ENCODE measurements at regions not wholly inside any gene's neighbourhood (a gene's known extent, or its start where the extent isn't known, plus 50 kb on each side); places are given as distances from the start of the nearest gene placed in this dataset.

DNA sequence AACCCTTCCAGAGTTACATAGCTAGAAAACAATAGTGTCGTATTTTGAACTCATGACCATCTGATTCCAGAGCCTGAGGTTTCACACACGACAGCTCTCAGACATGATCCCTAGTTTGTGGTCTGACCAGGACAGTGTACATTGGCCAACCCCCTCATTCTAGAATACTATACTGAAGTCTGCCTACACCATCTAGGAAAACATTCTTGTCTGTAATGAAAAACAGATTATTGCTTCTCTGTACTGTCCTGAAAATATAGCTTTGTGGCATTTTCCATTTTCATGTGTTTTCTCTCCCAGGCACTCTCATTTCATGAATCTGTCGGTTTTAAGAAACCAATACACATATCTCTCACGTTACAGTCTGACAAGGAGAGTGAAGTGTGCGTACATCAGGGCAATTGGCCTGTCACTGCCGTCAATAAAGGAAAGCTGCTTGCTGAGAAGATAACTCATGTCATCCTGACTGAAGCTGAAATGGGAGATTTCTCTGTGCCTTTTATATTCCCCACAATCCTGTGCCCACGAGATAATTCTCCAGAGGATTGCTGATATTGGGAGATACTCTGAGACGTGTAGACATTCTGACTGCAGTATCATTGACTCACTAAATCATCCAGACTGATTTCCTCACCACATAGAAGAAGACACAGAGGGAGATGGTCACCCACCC lies 585.6 kb downstream of the PLPP3 start:
- Histone ChIP-seq H2BK5ac (ENCODE audit: low read depth, low read length, poor library complexity) (no peak overlapping the region), H4K91ac (ENCODE audit: low read depth, low read length) (no peak overlapping the region), H4K12ac (ENCODE audit: low read depth, low read length) (no peak overlapping the region), H3K4me2 (ENCODE audit: low read length) (no peak overlapping the region), H3K79me2 (ENCODE audit: control insufficient read depth, insufficient read depth, low read length, poor library complexity) (no peaks in the 10 kb centered on the region), H3K27me3 (ENCODE audit: insufficient read depth, low read length) (no peaks in the 10 kb centered on the region), H3K36me3 (ENCODE audit: control insufficient read depth in 1 of 2, insufficient read depth in 2 of 2, low read length in 2 of 2) (no peaks in the 10 kb centered on the region), H3K4me1 (ENCODE audit: control insufficient read depth in 1 of 2, insufficient read depth in 2 of 2, low read length in 2 of 2) (no peaks in the 10 kb centered on the region), H3K23ac (ENCODE audit: low read length) (no peak overlapping the region), H2AK5ac (ENCODE audit: low read length) (no peak overlapping the region), H3K9me3 (ENCODE audit: insufficient read depth, low read depth, low read length) (peaks cover 2% of the 10 kb centered on the region), H2AFZ (ENCODE audit: insufficient read depth, low read length, poor library complexity) (no peak overlapping the region), H3K79me1 (ENCODE audit: low read length) (no peaks in the 10 kb centered on the region), H4K8ac (ENCODE audit: low read depth, low read length) (no peak overlapping the region), H2BK12ac (ENCODE audit: low read length) (no peak overlapping the region), H3K9ac (ENCODE audit: low read length) (no peak overlapping the region), H3K27ac (ENCODE audit: low read depth, low read length) (no peak overlapping the region), H3K4me3 (ENCODE audit: low read depth, low read length) (no peak overlapping the region), H3K4ac (ENCODE audit: low read depth, low read length) (no peak overlapping the region), H3K18ac (ENCODE audit: low read length) (no peak overlapping the region), H2BK120ac (ENCODE audit: insufficient read depth, low read length, poor library complexity) (no peak overlapping the region), H3K14ac (ENCODE audit: low read length) (no peak overlapping the region)
- DNase-seq, result no peak
- WGBS (ENCODE audit: extremely low coverage, insufficient coverage, insufficient read length), result no CpG with 5 or more reads among the region's 8 CpGs

DNA sequence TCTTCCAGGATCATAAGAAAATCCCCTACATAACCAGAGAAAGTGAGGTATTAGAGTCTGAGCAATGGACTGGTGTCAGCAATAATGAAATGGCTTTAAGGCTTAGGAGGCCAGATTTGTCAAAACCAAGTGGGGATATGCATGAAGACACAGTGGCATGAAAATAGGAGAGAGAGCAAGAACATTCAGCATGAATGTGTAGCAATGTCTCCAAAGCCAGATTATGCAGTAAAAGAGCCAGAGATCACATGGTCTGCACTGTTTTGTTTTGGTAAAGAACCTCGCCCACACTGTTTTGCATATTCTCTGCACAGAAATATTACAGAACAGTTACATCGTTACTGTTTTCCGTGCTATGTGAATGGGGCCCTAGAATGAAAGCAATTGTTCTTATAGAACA lies 589.4 kb downstream of the PLPP3 start:
- DNase-seq, result no peak
- H3K23ac ChIP-seq (ENCODE audit: low read length), result no peak overlapping the region

DNA sequence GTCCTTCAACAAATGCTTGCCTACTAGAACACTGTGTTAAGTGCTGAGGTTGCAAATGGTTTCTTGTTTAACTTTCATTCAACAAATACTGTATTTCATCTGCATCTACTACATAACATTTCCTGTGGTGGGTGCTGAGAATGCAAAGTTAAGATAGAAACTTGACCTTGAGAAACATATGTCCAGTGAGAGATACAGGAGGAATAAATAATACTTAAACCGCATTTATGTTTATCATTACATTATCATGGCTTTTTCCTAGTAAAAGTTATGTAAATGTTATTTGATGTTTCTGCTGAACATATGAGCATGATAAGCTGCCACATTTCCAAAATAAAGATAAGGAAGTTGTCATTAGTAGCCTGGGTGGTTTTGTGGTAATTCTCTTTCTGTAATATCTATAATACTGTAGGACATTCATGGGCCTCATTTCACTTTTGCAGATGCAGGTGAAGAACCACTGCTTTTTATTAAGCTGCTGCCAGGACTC lies 590.4 kb downstream of the PLPP3 start:
- no peak overlapping the region for H3K18ac ChIP-seq (ENCODE audit: low read length)
- DNase-seq, result no peak
- H3K4ac ChIP-seq (ENCODE audit: low read depth, low read length), result no peak overlapping the region
- H3K27ac ChIP-seq (ENCODE audit: low read depth, low read length), result no peak overlapping the region
- no peaks in the 10 kb centered on the region for H3K27me3 ChIP-seq (ENCODE audit: insufficient read depth, low read length)
- H2BK5ac ChIP-seq (ENCODE audit: low read depth, low read length, poor library complexity), result no peak overlapping the region
- no peak overlapping the region for H2AFZ ChIP-seq (ENCODE audit: insufficient read depth, low read length, poor library complexity)
- H3K79me2 ChIP-seq (ENCODE audit: control insufficient read depth, insufficient read depth, low read length, poor library complexity), result no peaks in the 10 kb centered on the region
- WGBS (ENCODE audit: extremely low coverage, insufficient coverage, insufficient read length), result no CpG with 5 or more reads among the region's 1 CpG
- H3K36me3 ChIP-seq (ENCODE audit: control insufficient read depth in 1 of 2, insufficient read depth in 2 of 2, low read length in 2 of 2), result no peaks in the 10 kb centered on the region
- H4K12ac ChIP-seq (ENCODE audit: low read depth, low read length), result no peak overlapping the region
- no peak overlapping the region for H3K4me2 ChIP-seq (ENCODE audit: low read length)
- no peak overlapping the region for H4K8ac ChIP-seq (ENCODE audit: low read depth, low read length)
- no peak overlapping the region for H4K91ac ChIP-seq (ENCODE audit: low read depth, low read length)
- H3K9ac ChIP-seq (ENCODE audit: low read length), result no peak overlapping the region
- no peaks in the 10 kb centered on the region for H3K9me3 ChIP-seq (ENCODE audit: insufficient read depth, low read depth, low read length)
- H2AK5ac ChIP-seq (ENCODE audit: low read length), result no peak overlapping the region
- no peak overlapping the region for H3K14ac ChIP-seq (ENCODE audit: low read length)
- no peak overlapping the region for H3K23ac ChIP-seq (ENCODE audit: low read length)
- H2BK12ac ChIP-seq (ENCODE audit: low read length), result no peak overlapping the region
- H3K4me1 ChIP-seq (ENCODE audit: control insufficient read depth in 1 of 2, insufficient read depth in 2 of 2, low read length in 2 of 2), result no peaks in the 10 kb centered on the region
- no peak overlapping the region for H2BK120ac ChIP-seq (ENCODE audit: insufficient read depth, low read length, poor library complexity)
- H3K79me1 ChIP-seq (ENCODE audit: low read length), result no peaks in the 10 kb centered on the region
- H3K4me3 ChIP-seq (ENCODE audit: low read depth, low read length), result no peak overlapping the region

More for the DNA sequence above, 589.4 kb downstream of the PLPP3 start:
- no peak overlapping the region for H3K18ac ChIP-seq (ENCODE audit: low read length)
- H3K4me3 ChIP-seq (ENCODE audit: low read depth, low read length), result no peak overlapping the region
- no peak overlapping the region for H3K4ac ChIP-seq (ENCODE audit: low read depth, low read length)
- no peak overlapping the region for H4K8ac ChIP-seq (ENCODE audit: low read depth, low read length)
- H3K79me1 ChIP-seq (ENCODE audit: low read length), result no peaks in the 10 kb centered on the region
- no peak overlapping the region for H3K4me2 ChIP-seq (ENCODE audit: low read length)
- no peaks in the 10 kb centered on the region for H3K79me2 ChIP-seq (ENCODE audit: control insufficient read depth, insufficient read depth, low read length, poor library complexity)
- no peak overlapping the region for H3K9ac ChIP-seq (ENCODE audit: low read length)
- no peaks in the 10 kb centered on the region for H3K4me1 ChIP-seq (ENCODE audit: control insufficient read depth in 1 of 2, insufficient read depth in 2 of 2, low read length in 2 of 2)
- H3K9me3 ChIP-seq (ENCODE audit: insufficient read depth, low read depth, low read length), result no peaks in the 10 kb centered on the region
- no peak overlapping the region for H3K27ac ChIP-seq (ENCODE audit: low read depth, low read length)
- no peaks in the 10 kb centered on the region for H3K27me3 ChIP-seq (ENCODE audit: insufficient read depth, low read length)
- no peak overlapping the region for H2BK120ac ChIP-seq (ENCODE audit: insufficient read depth, low read length, poor library complexity)
- H2AFZ ChIP-seq (ENCODE audit: insufficient read depth, low read length, poor library complexity), result no peak overlapping the region
- WGBS (ENCODE audit: extremely low coverage, insufficient coverage, insufficient read length), result no CpG with 5 or more reads among the region's 3 CpGs
- no peak overlapping the region for H2AK5ac ChIP-seq (ENCODE audit: low read length)
- H4K91ac ChIP-seq (ENCODE audit: low read depth, low read length), result no peak overlapping the region
- no peaks in the 10 kb centered on the region for H3K36me3 ChIP-seq (ENCODE audit: control insufficient read depth in 1 of 2, insufficient read depth in 2 of 2, low read length in 2 of 2)
- H3K14ac ChIP-seq (ENCODE audit: low read length), result no peak overlapping the region
- H4K12ac ChIP-seq (ENCODE audit: low read depth, low read length), result no peak overlapping the region
- H2BK5ac ChIP-seq (ENCODE audit: low read depth, low read length, poor library complexity), result no peak overlapping the region
- no peak overlapping the region for H2BK12ac ChIP-seq (ENCODE audit: low read length)

DNA sequence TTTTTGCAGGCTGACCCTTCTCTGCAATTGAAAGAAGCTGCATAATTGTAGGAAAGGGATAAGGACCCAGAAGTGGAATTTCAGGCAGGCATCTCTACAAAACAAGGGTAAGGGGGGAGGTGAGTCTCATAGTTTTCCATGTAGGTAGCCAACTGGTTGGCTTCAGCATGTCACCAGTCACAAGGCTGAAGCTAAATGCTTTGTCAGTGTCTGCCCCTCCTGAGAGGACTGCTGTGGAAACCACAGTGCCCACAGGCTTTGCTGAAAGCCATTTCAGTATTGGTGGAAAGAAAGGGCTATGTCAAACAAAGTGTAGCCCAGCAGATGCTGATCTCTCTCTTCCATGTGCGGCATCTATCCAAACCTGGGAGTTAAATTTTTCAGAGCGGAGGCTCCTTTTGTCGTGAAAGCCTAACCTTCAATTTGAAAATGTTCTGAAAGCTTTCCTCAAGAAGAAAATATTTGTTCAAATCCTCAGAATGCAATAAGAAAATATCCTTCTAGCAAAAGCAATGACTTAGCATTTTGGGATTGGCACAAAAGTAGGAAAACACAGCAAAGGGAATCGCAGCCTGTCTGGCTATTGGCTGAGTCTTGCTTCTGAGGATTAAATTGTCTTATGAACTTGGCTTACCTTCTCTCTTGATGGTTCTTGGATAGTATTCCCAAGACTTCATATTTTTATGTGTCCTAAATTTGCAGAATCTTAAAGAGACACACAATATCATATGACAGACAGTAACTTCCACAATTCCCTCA lies 591.7 kb downstream of the PLPP3 start:
- no peak overlapping the region for H4K91ac ChIP-seq (ENCODE audit: low read depth, low read length)
- H3K27ac ChIP-seq (ENCODE audit: low read depth, low read length), result no peak overlapping the region
- no peaks in the 10 kb centered on the region for H3K36me3 ChIP-seq (ENCODE audit: control insufficient read depth in 1 of 2, insufficient read depth in 2 of 2, low read length in 2 of 2)
- H2BK5ac ChIP-seq (ENCODE audit: low read depth, low read length, poor library complexity), result no peak overlapping the region
- no peaks in the 10 kb centered on the region for H3K79me1 ChIP-seq (ENCODE audit: low read length)
- H3K9ac ChIP-seq (ENCODE audit: low read length), result no peak overlapping the region
- no peaks in the 10 kb centered on the region for H3K79me2 ChIP-seq (ENCODE audit: control insufficient read depth, insufficient read depth, low read length, poor library complexity)
- no peaks in the 10 kb centered on the region for H3K4me1 ChIP-seq (ENCODE audit: control insufficient read depth in 1 of 2, insufficient read depth in 2 of 2, low read length in 2 of 2)
- no peak overlapping the region for H3K4ac ChIP-seq (ENCODE audit: low read depth, low read length)
- no peak overlapping the region for H3K4me3 ChIP-seq (ENCODE audit: low read depth, low read length)
- no CpG with 5 or more reads among the region's 4 CpGs for WGBS (ENCODE audit: extremely low coverage, insufficient coverage, insufficient read length)
- H2BK12ac ChIP-seq (ENCODE audit: low read length), result no peak overlapping the region
- H3K9me3 ChIP-seq (ENCODE audit: insufficient read depth, low read depth, low read length), result no peaks in the 10 kb centered on the region
- no peak overlapping the region for H3K23ac ChIP-seq (ENCODE audit: low read length)
- no peak overlapping the region for H3K4me2 ChIP-seq (ENCODE audit: low read length)
- no peak overlapping the region for H3K18ac ChIP-seq (ENCODE audit: low read length)
- no peak overlapping the region for H3K14ac ChIP-seq (ENCODE audit: low read length)
- no peak overlapping the region for H4K8ac ChIP-seq (ENCODE audit: low read depth, low read length)
- H3K27me3 ChIP-seq (ENCODE audit: insufficient read depth, low read length), result no peaks in the 10 kb centered on the region
- H2AFZ ChIP-seq (ENCODE audit: insufficient read depth, low read length, poor library complexity), result no peak overlapping the region
- no peak overlapping the region for H2BK120ac ChIP-seq (ENCODE audit: insufficient read depth, low read length, poor library complexity)
- no peak overlapping the region for H2AK5ac ChIP-seq (ENCODE audit: low read length)
- H4K12ac ChIP-seq (ENCODE audit: low read depth, low read length), result no peak overlapping the region
- no peak for DNase-seq

All from trophoblast cell (in vitro differentiated cells and primary cell).